GM04504 (cell line): ENCODE measurements at regions not wholly inside any gene's neighbourhood (a gene's known extent, or its start where the extent isn't known, plus 50 kb on each side); places are given as distances from the start of the nearest gene placed in this dataset.
"Not testable (repeated sequence)": the region's sequence is repeated elsewhere in the genome, so short reads cannot be mapped to it uniquely, and the experiment has no call there.

ENCODE experiments used
- DNase-seq: peaks from one replicate; pipeline ENCODE4 v3.0.0-alpha.2; 2012; ENCODE audit warnings: low read depth

DNA sequence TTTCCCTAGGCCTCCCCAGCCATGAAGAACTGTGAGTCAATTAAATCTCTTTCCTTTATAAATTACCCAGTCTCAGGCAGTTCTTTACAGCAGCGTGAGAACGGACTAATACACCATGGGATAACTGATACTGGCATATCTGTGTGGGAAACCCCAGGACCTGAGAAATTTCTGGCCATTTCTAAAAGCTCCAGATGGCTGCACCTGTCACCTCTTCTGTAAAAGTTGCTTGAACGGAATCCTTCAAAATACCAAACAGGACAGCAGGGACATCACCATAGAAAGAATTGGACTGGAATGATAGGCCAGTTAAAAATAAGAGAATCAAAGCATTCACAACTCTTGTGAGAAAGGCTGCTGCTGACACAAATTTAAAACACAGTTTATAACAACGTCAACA, 134.0 kb upstream of the FOXD4L5 start:
- DNase-seq, result not testable (repeated sequence)

GRCh38 chr9:65416948-65417347, 131.9 kb upstream of the FOXD4L5 start:
- not testable (repeated sequence) for DNase-seq

- not testable (repeated sequence) for DNase-seq
These were observed 129.2 kb upstream of the FOXD4L5 start for GRCh38 chr9:65414249-65414648.

DNA sequence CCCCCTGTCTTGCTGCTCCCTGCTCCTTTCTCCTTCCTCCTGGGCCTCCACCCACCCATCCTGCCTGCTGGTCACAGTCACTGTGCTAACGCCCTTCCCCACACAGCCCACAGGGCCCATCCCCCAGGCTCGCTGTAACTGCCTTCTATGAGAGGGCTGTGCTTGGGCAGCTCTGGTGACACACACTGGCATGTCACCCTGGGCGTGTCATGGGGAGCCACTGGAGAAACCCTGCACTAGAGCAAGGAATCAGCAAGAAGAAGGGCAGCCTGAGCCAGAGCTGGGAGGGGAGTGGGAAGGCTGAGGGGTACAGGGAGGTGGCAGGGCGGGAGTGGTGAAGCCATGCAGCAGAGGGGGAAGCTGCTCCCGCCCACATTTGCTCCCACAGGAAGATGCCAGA, 128.4 kb upstream of the FOXD4L5 start:
- not testable (repeated sequence) for DNase-seq

GRCh38 chr9:65411901-65412300, 126.9 kb upstream of the FOXD4L5 start:
- DNase-seq, result no peak

GRCh38 chr9:65411336-65411735, 126.3 kb upstream of the FOXD4L5 start:
- DNase-seq, result no peak

DNA sequence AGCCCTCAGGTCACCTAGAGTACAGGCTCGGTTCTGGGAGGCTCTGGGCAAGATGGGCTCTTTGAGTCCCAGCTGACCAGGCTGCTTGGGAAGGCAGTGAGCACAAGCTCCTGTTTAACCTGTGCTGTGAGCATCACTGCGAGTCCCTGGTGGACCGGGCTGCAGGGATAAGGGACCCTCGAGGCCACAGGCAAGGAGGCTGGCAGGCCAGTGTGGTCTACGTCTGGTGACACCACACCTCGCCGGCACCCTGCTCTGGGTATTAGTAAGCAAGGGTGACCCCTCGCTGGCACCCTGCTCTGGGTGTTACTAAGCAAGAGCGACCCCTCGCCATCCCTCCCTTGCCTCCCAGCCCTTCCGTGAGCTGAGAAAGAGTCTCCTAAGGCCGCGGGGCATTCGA, 125.9 kb upstream of the FOXD4L5 start:
- DNase-seq, result no peak

DNA sequence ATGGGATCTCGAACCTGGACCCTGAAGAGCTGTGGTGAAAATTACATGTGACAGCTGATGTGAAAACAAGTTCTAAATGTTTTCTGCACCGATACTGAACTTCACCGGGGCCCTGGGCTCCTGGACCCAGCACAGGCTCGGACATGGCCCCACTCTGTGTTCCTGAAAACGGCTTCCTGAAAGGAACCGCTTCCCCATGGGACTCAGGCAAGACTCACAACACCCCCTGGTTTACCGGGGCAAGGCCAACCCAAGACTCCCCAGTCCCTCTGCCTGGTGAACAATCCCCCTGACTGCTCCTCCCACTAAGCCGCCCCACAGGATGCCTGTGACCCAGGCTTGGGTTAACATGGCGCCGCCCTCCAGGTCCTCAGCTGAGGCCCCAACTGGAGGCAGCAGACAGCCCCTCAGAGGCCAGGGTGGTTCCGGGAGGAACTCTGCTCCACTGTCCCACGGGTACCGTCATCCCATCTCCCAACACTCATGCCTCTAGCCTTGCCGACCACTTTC, 124.5 kb upstream of the FOXD4L5 start:
- no peak for DNase-seq

GRCh38 chr9:65408806-65409205, 123.8 kb upstream of the FOXD4L5 start:
- DNase-seq, result not testable (repeated sequence)

DNA sequence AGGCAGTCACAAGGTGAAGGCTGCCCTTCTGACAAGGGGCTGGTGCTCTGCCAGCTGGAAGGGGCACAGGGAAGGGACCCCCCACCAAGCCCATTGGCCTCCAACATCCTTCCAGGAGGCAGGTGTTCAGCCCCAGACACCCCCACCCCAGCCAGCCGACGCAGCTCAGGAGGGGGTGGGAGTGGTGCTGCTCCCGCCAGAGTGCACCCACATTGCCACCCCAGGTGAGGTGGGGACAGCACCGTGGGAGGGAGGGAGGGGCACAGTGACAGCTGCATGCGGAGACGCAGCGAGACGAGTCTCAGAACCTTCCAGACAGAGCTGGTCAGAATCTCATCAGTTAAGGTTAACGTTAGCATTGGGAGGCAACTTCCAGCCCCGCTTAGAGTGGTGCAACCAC, 121.6 kb upstream of the FOXD4L5 start:
- not testable (repeated sequence) for DNase-seq

DNA sequence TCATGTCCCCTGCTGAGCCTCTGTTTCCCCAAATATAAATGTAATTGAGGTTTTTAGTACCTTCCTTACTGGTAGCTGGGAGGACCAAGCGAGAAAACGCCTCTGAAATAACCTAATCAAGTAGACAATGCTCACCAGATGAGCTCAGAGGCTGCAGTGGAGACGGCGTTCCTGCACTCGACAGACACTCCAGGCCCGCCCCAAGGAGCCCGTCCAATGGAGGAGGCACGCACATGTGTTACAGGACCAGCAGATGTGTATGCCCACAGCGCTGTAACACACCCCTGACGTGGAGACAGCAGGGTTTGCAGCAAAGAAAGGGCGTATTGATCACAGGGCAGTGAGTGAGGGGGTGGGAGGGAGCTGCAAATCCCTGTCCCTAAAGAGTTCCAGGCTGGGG, 120.8 kb upstream of the FOXD4L5 start:
- DNase-seq, result not testable (repeated sequence)

DNA sequence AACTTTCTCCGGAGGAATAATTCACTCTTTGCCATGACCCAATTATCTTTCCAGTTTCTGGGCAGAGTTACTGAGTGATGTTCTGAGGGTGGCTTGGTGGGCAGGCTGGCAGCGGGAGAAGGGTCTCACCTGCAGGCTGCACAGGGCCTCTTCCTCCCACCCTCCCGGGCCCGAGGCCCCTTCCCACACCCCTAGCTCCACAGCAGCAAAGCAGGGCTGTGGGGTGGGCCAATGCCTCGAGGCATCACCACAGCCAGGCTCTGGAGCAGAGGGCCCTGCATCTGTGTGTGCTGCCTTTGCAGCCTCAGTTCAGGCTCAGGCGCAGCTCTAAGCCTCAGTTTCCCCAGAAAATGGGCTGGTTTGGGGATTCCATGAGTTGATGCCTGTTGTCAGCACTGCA, 120.2 kb upstream of the FOXD4L5 start:
- DNase-seq, result no peak

DNA sequence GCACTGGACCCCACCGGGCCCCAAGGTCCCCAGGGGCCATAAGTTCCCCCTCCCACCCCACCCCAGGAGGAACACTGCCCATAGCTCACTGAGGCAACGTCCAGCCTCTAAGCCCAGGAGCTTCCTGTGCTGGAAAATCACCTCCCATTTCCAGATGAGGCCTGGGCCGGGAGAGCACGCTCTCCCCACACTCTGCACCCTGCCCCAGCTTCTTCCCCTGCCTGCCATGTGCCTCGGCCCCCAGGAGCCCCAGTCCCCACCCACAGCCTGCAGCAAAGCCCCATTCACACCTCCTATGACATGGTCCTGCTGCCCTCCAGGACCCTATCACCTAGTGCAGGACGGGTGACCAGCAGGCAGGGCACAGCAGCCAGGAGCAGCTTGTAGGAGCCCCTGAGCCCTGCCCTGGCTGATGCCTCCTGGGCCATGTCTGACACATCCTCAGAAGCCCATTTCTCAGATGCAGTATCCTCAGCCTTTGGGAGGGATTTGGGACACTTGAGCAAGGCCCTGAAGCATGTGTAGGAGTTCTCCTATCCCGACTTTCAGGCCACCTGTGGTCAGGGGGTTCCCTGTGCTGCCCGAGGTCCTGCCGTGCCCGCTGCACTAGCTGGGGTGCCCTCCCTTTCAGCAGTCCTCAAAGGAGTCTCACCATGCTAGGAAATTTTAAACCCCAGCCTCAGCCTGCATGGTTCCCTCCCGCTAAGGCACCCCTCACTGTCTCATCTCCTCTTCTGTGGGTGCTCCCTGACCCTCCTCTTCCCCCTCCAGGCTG, 119.4 kb upstream of the FOXD4L5 start:
- no peak for DNase-seq

DNA sequence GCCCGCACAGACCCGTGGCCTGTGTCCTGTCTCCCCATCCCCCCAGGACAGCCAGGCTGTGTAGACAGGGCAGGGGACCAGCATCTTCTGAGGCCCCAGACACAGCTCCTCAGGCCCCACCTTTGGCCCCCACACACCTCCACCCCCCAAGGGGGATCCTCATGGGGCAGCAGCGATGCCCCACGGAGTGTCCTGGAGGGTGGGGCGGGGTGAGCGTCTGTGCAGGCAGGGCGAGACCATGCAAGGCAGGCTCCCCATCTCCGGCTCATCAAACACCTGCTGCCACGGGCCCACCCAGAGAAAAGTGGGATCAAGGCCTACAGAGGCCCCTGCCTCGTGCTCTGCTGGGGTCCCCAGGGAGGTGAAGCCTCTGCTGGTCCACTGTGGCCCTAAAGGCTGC, 118.7 kb upstream of the FOXD4L5 start:
- DNase-seq, result no peak

DNA sequence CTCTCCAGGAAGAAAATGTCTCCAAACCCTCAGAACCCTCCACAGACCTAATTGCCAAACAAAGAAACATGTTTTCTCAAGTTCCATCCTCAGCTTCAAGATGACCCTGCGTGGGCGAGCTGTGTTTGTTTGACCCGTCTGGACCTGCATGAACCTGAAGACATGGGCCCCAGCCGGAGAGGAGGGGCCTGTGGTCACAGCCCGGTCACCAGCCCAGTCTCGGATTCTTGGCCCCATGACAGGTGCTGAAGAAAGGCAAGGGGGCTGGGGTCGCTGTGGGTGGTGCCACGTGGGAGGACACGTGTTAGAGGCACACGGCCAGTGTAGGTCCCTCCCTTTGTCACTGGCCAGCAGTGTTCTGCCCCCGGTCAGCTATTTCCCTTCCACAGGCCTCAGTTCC, 118.1 kb upstream of the FOXD4L5 start:
- not testable (repeated sequence) for DNase-seq

- DNase-seq, result not testable (repeated sequence)
These were observed 117.3 kb upstream of the FOXD4L5 start for GRCh38 chr9:65402206-65402870.

DNA sequence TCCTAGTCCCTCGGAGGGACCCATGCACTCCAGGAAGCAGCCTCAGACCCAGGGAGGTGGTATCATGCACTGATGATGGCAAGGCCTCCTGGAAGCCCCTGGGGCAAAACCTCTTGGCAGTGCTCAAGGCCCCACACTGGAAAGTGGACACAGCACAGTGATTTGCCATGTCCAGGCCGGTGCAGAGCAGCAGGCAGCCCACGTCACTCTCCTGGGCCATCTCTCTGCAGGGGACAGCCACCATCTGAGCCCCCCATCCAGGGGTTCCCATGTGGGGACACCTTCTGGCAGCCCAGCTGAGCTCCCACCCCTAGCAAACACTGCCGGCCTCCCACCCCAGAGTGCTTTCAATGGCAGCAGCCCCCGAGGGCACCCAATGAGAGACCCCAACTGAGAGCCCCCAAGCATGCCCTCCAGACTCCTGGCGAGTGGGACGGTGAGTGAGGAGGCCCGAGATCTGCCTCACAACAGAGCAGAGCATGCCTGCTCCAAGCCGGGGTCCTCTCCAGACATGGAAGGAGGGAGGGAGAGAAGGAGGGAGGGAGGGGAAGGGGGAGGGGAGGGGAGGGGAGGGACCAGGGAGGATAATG, 116.5 kb upstream of the FOXD4L5 start:
- not testable (repeated sequence) for DNase-seq

DNA sequence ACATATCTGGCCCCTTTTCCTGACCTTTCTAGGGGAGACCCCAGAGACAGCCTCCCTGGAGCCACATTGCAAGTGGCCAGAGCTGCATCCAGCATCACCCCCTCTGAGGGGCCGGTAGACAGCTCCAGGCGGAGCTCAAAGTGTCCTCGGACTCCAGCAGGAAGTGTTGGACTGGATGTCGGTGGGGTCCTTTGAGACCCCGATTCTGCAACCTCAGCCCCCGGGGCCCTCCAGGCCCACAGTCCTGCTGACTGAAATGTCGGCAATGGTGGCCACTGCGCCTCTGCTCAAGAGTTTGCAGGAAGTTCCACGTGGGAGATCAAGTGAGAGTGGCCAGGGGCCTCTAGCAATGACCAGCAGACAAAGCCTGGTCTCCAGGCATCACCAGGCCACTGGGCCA, 115.9 kb upstream of the FOXD4L5 start:
- no peak for DNase-seq

DNA sequence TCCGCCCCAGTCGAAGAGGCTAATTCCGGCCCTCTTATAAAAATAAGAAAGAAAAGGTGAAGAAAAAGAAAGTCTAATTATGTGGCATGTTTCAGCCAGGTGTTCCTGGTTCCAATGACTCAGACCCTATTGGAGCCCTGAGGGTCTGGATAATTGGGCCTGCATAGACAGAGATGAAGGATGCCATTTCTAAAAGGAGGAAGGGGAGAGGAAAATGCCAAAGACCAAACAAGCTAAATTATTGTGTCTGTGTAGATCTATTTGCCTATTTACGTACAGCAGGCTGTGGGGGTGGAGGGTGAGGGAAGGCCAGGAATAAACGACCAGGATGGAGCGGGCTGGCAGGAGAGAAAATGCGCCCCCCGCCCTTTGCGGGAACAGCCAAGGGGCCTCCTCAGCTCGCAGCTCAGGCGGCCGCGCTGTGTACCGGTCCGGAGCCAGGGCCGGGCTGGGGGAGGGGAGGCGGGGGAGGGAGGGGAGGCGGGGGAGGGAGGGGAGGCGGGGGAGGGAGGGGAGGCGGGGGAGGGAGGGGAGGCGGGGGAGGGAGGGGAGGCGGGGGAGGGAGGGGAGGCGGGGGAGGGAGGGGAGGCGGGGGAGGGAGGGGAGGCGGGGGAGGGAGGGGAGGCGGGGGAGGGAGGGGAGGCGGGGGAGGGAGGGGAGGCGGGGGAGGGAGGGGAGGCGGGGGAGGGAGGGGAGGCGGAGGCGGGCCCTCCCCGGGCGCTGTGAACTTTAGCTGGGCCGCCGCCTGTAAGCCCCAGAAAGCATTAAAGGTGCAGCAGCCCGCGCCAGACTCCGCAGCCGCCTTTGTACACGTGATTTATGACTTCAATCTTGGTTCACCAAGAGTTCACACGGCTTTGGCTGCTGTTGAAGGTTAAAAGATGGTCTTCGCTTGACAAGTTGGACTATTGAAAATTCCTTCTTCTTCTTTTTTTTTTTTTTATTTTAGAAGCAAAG, 113.0 kb upstream of the FOXD4L5 start:
- not testable (repeated sequence) for DNase-seq

- DNase-seq, result not testable (repeated sequence)
These were observed 112.2 kb upstream of the FOXD4L5 start for GRCh38 chr9:65397226-65397625.

DNA sequence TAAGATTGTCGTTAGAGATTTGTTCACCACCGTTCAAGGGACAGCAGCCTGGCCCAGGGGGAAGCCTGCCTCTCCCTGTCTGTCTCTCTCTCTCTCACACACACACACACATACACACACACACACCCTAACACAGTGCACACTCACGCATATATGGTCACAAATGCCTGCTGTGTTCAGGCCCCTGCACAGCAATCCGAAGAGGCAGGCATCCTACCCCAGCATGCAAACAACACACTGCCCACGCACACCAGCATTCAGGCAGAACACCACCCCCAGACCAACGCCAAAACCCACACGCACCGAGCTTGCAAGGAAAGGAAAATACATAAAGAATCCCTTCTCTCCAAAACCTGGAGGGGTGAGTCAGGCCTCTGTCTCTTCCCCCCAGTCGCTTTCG, 111.6 kb upstream of the FOXD4L5 start:
- DNase-seq, result not testable (repeated sequence)

DNA sequence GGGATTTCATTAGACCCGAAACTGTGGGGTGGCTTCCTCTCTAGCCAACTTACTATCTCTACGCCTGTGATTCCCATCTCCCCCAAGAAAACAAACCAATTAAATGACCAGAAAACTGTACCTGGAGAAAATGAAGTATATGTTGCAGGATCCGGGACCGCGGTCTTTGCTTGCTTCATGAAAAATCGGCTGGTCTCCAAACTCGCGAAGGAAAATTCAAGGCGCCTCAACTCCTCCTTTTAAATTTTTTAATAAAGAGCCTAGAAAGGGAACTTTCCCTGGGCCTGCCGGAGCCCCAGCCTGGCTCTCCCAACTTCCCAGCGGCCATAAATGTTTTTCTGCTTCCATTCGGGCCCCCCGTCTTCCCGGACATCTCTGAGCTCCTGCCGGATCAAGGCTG, 110.8 kb upstream of the FOXD4L5 start:
- DNase-seq, result not testable (repeated sequence)
